ENCODE measurements at regions not wholly inside any gene's neighbourhood (a gene's known extent, or its start where the extent isn't known, plus 50 kb on each side); places are given as distances from the start of the nearest gene placed in this dataset.
A peak's percentile ranks its signal among the peaks of the same experiment; 100 is the strongest.

- TF ChIP-seq CTCF (IDR thresholded peaks at IDR 0.05) = peak; percentile 58
- no peak for TF ChIP-seq EZH2 (IDR thresholded peaks at IDR 0.05; ENCODE audit: borderline replicate concordance, insufficient read depth, low read depth, low read length, poor library complexity, severe bottlenecking)
- WGBS (ENCODE audit: insufficient coverage) = 0% methylated on average over 1 of the region's 2 CpGs
- H3K9ac ChIP-seq (ENCODE audit: low read length) = no peak overlapping the region
- no peaks in the 10 kb centered on the region for H3K4me1 Mint-ChIP-seq
- intact Hi-C loops (cut with micrococcal nuclease) = no loop called here
- no peak for ATAC-seq (ENCODE audit: low read depth)
- no peak overlapping the region for H3K27ac ChIP-seq (ENCODE audit: low read length in 2 of 2)
- H3K9me3 Mint-ChIP-seq (ENCODE audit: insufficient read depth) = no peaks in the 10 kb centered on the region
- no peaks in the 10 kb centered on the region for H3K36me3 ChIP-seq (replicated peaks in 1 of 2; ENCODE audit: control extremely low read depth in 1 of 2, control insufficient read depth in 1 of 2, extremely low read depth in 1 of 2, insufficient read depth in 2 of 2, low read length in 1 of 2)
- no peak overlapping the region for H3K27ac Mint-ChIP-seq
- H3K4me2 ChIP-seq (replicated peaks; ENCODE audit: low read depth, low read length, poor library complexity, severe bottlenecking) = no peak overlapping the region
- DNase-seq = peak; percentile 23
- no peaks in the 10 kb centered on the region for H3K79me2 ChIP-seq (ENCODE audit: control insufficient read depth, insufficient read depth, low read length)
- no peak overlapping the region for H3K4me3 Mint-ChIP-seq
- H3K9me3 ChIP-seq (ENCODE audit: control extremely low read depth in 1 of 3, control insufficient read depth in 2 of 3, insufficient read depth in 1 of 3, low read length in 2 of 3) = no peaks in the 10 kb centered on the region
- ChIA-PET POLR2A (no interaction called here), CTCF (interaction anchor here (0.9 to 1.5 kb wide), 2 partner anchors 15 to 16 kb away, joined by 4 read pairs; no protein-coding TSS in a partner anchor)
- no peak overlapping the region for H3K4me3 ChIP-seq (ENCODE audit: control extremely low read depth in 1 of 5, extremely low read depth in 1 of 5, insufficient read depth in 1 of 5, low read depth in 2 of 5, low read length in 4 of 5)
- H4K20me1 ChIP-seq (ENCODE audit: control insufficient read depth, insufficient read depth, low read length, poor library complexity, severe bottlenecking) = no peaks in the 10 kb centered on the region
- no peaks in the 10 kb centered on the region for H3K27me3 Mint-ChIP-seq
- H3K27me3 ChIP-seq (replicated peaks in 1 of 4; ENCODE audit: control extremely low read depth in 1 of 4, control insufficient read depth in 3 of 4, insufficient read depth in 4 of 4, low read length in 3 of 4) = no peaks in the 10 kb centered on the region
- H2AFZ ChIP-seq (ENCODE audit: insufficient read depth, low read depth, low read length, poor library complexity, severe bottlenecking) = no peak overlapping the region
- H3K4me1 ChIP-seq (ENCODE audit: control insufficient read depth in 2 of 2, insufficient read depth in 2 of 2, low read length in 2 of 2) = no peaks in the 10 kb centered on the region
These were observed 667.6 kb downstream of the PCDH18 start for GRCh38 chr4:136864604-136865185.

- TF ChIP-seq EZH2 (IDR thresholded peaks at IDR 0.05; ENCODE audit: borderline replicate concordance, insufficient read depth, low read depth, low read length, poor library complexity, severe bottlenecking) (no peak), CTCF (IDR thresholded peaks at IDR 0.05) (no peak)
- Histone ChIP-seq H3K9ac (ENCODE audit: low read length) (no peak overlapping the region), H4K20me1 (ENCODE audit: control insufficient read depth, insufficient read depth, low read length, poor library complexity, severe bottlenecking) (no peaks in the 10 kb centered on the region), H3K4me3 (ENCODE audit: control extremely low read depth in 1 of 5, extremely low read depth in 1 of 5, insufficient read depth in 1 of 5, low read depth in 2 of 5, low read length in 4 of 5) (no peak overlapping the region), H3K27ac (ENCODE audit: low read length in 2 of 2) (no peak overlapping the region), H3K4me2 (replicated peaks; ENCODE audit: low read depth, low read length, poor library complexity, severe bottlenecking) (no peak overlapping the region), H3K27me3 (replicated peaks in 1 of 4; ENCODE audit: control extremely low read depth in 1 of 4, control insufficient read depth in 3 of 4, insufficient read depth in 4 of 4, low read length in 3 of 4) (no peaks in the 10 kb centered on the region), H3K36me3 (replicated peaks in 1 of 2; ENCODE audit: control extremely low read depth in 1 of 2, control insufficient read depth in 1 of 2, extremely low read depth in 1 of 2, insufficient read depth in 2 of 2, low read length in 1 of 2) (no peaks in the 10 kb centered on the region), H3K4me1 (ENCODE audit: control insufficient read depth in 2 of 2, insufficient read depth in 2 of 2, low read length in 2 of 2) (no peaks in the 10 kb centered on the region), H2AFZ (ENCODE audit: insufficient read depth, low read depth, low read length, poor library complexity, severe bottlenecking) (no peak overlapping the region), H3K9me3 (ENCODE audit: control extremely low read depth in 1 of 3, control insufficient read depth in 2 of 3, insufficient read depth in 1 of 3, low read length in 2 of 3) (no peaks in the 10 kb centered on the region), H3K79me2 (ENCODE audit: control insufficient read depth, insufficient read depth, low read length) (no peaks in the 10 kb centered on the region)
- POLR2A ChIA-PET = no interaction called here
- no peak overlapping the region for H3K4me3 Mint-ChIP-seq
- ATAC-seq (ENCODE audit: low read depth) (no peak), DNase-seq (no peak)
- intact Hi-C loops (cut with micrococcal nuclease) = no loop called here
- H3K27me3 Mint-ChIP-seq = no peaks in the 10 kb centered on the region
- CTCF ChIA-PET = interaction anchor here (0.7 to 1.5 kb wide), 3 partner anchors 11 to 16 kb away, joined by 4 read pairs; no protein-coding TSS in a partner anchor
- WGBS (ENCODE audit: insufficient coverage) = no CpG with 5 or more reads among the region's 1 CpG
- no peak overlapping the region for H3K27ac Mint-ChIP-seq
- H3K9me3 Mint-ChIP-seq (ENCODE audit: insufficient read depth) = no peaks in the 10 kb centered on the region
- no peaks in the 10 kb centered on the region for H3K4me1 Mint-ChIP-seq
These were observed 668.5 kb downstream of the PCDH18 start for GRCh38 chr4:136863756-136864155.
